H54 (cell line): ENCODE measurements at regions not wholly inside any gene's neighbourhood (a gene's known extent, or its start where the extent isn't known, plus 50 kb on each side); places are given as distances from the start of the nearest gene placed in this dataset.
"Not testable (repeated sequence)": the region's sequence is repeated elsewhere in the genome, so short reads cannot be mapped to it uniquely, and the experiment has no call there.

Source experiments
- DNase-seq: peaks from one replicate; pipeline ENCODE4 v3.0.0; 2011; ENCODE audit warnings: low spot score, mixed read lengths; ENCODE audit not compliant: insufficient read length
- FAIRE-seq: peaks from 3 replicates; lab custom pipeline; 2011; peaks lifted over from hg19 to GRCh38; lab: Jason Lieb, UNC
- POLR2A ChIP-seq: IDR thresholded peaks from 2 replicates; pipeline ENCODE4 v1.6.1; 2011; ENCODE audit warnings: low read depth, mild to moderate bottlenecking, low read length

GRCh38 chr18:56289381-56289780, 349.0 kb downstream of the TXNL1 start:
- FAIRE-seq = no peak
- DNase-seq = no peak
- no peak for TF ChIP-seq POLR2A

GRCh38 chr18:56286775-56287325, 351.5 kb downstream of the TXNL1 start:
- DNase-seq (no peak), FAIRE-seq (no peak)
- TF ChIP-seq POLR2A = no peak

- no peak for TF ChIP-seq POLR2A
- no peak for FAIRE-seq
- no peak for DNase-seq
Measured at GRCh38 chr18:56285387-56286065, 352.9 kb downstream of the TXNL1 start.

GRCh38 chr18:56284319-56284718, 354.1 kb downstream of the TXNL1 start:
- DNase-seq (no peak), FAIRE-seq (no peak)
- TF ChIP-seq POLR2A = no peak

- DNase-seq (no peak), FAIRE-seq (no peak)
- no peak for TF ChIP-seq POLR2A
Measured at GRCh38 chr18:56283316-56283715, 355.1 kb downstream of the TXNL1 start.

GRCh38 chr18:56282234-56283104, 355.9 kb downstream of the TXNL1 start:
- DNase-seq (no peak), FAIRE-seq (no peak)
- TF ChIP-seq POLR2A = no peak

- not testable (repeated sequence) for DNase-seq, FAIRE-seq
Measured at GRCh38 chr18:56279816-56280215, 358.6 kb downstream of the TXNL1 start.

- DNase-seq = no peak
- FAIRE-seq = no peak
- no peak for TF ChIP-seq POLR2A
Measured at GRCh38 chr18:56278421-56279003, 359.9 kb downstream of the TXNL1 start.

GRCh38 chr18:56276466-56276865, 361.9 kb downstream of the TXNL1 start:
- FAIRE-seq (no peak), DNase-seq (no peak)
- TF ChIP-seq POLR2A = no peak

GRCh38 chr18:56273541-56274219, 364.7 kb downstream of the TXNL1 start:
- no peak for TF ChIP-seq POLR2A
- FAIRE-seq (no peak), DNase-seq (no peak)

- FAIRE-seq (no peak), DNase-seq (no peak)
- no peak for TF ChIP-seq POLR2A
Measured at GRCh38 chr18:56270671-56271250, 367.6 kb downstream of the TXNL1 start.

- no peak for TF ChIP-seq POLR2A
- DNase-seq = no peak
- FAIRE-seq = no peak
Measured at GRCh38 chr18:56269958-56270357, 368.4 kb downstream of the TXNL1 start.

- DNase-seq = no peak
- FAIRE-seq = no peak
- TF ChIP-seq POLR2A = no peak
Measured at GRCh38 chr18:56268952-56269351, 369.4 kb downstream of the TXNL1 start.

- FAIRE-seq = no peak
- DNase-seq = no peak
- no peak for TF ChIP-seq POLR2A
Measured at GRCh38 chr18:56267334-56267733, 371.1 kb downstream of the TXNL1 start.
